Mesothelial cell of epicardium (in vitro differentiated cells): ENCODE measurements at regions not wholly inside any gene's neighbourhood (a gene's known extent, or its start where the extent isn't known, plus 50 kb on each side); places are given as distances from the start of the nearest gene placed in this dataset.
A peak's percentile ranks its signal among the peaks of the same experiment; 100 is the strongest.
"Not testable (repeated sequence)": the region's sequence is repeated elsewhere in the genome, so short reads cannot be mapped to it uniquely, and the experiment has no call there.

ENCODE experiments used
- DNase-seq, 2 experiments: peaks; one replicate each; pipeline ENCODE4 v3.0.0; 2021; ENCODE audit warnings: low spot score in 2 of 2; ENCODE audit not compliant: unreplicated experiment in 2 of 2
- H3K27ac Mint-ChIP-seq: 2 replicates; pipeline ENCODE4 v1.8.0; 2021; ENCODE audit warnings: mixed read lengths
- H3K27me3 Mint-ChIP-seq: 2 replicates; pipeline ENCODE4 v1.8.0; 2021; ENCODE audit warnings: low read depth, mixed read lengths
- H3K36me3 Mint-ChIP-seq: 2 replicates; pipeline ENCODE4 v1.8.0; 2021; ENCODE audit warnings: mixed read lengths
- H3K4me1 Mint-ChIP-seq: 2 replicates; pipeline ENCODE4 v1.8.0; 2021; ENCODE audit warnings: mixed read lengths
- H3K4me3 Mint-ChIP-seq: 2 replicates; pipeline ENCODE4 v1.8.0; 2021; ENCODE audit warnings: mild to moderate bottlenecking, moderate library complexity, mixed read lengths
- H3K9me3 Mint-ChIP-seq: 2 replicates; pipeline ENCODE4 v1.8.0; 2021; ENCODE audit warnings: mixed read lengths
- TF ChIP-seq, protein P1 (sequence below): fragments of 200-600 bp; sonication (generic); IDR thresholded peaks from one replicate; pipeline ENCODE4 v1.5.0; 2021; ENCODE audit warnings: antibody characterized with exemption; ENCODE audit not compliant: unreplicated experiment

- TF ChIP-seq, protein P1, sequence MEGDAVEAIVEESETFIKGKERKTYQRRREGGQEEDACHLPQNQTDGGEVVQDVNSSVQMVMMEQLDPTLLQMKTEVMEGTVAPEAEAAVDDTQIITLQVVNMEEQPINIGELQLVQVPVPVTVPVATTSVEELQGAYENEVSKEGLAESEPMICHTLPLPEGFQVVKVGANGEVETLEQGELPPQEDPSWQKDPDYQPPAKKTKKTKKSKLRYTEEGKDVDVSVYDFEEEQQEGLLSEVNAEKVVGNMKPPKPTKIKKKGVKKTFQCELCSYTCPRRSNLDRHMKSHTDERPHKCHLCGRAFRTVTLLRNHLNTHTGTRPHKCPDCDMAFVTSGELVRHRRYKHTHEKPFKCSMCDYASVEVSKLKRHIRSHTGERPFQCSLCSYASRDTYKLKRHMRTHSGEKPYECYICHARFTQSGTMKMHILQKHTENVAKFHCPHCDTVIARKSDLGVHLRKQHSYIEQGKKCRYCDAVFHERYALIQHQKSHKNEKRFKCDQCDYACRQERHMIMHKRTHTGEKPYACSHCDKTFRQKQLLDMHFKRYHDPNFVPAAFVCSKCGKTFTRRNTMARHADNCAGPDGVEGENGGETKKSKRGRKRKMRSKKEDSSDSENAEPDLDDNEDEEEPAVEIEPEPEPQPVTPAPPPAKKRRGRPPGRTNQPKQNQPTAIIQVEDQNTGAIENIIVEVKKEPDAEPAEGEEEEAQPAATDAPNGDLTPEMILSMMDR = no peak
- Mint-ChIP-seq H3K27ac (no peak overlapping the region), H3K4me1 (peaks cover 2% of the 10 kb centered on the region), H3K9me3 (peaks cover 5% of the 10 kb centered on the region), H3K4me3 (no peak overlapping the region), H3K36me3 (no peaks in the 10 kb centered on the region), H3K27me3 (peaks cover 10% of the 10 kb centered on the region)
- no peak for DNase-seq
These were observed 191.0 kb upstream of the MMS22L start for GRCh38 chr6:97473979-97474378.

GRCh38 chr6:97497713-97498331 lies 214.8 kb upstream of the MMS22L start:
- H3K36me3 Mint-ChIP-seq = no peaks in the 10 kb centered on the region
- no peak overlapping the region for H3K27ac Mint-ChIP-seq
- TF ChIP-seq, protein P1 = peak; percentile 85
- no peaks in the 10 kb centered on the region for H3K9me3 Mint-ChIP-seq
- H3K4me1 Mint-ChIP-seq = no peaks in the 10 kb centered on the region
- no peak overlapping the region for H3K4me3 Mint-ChIP-seq
- DNase-seq = peak; percentile 34 to 71
- H3K27me3 Mint-ChIP-seq = peaks cover 15% of the 10 kb centered on the region

- Mint-ChIP-seq H3K27me3 (peaks cover 16% of the 10 kb centered on the region), H3K9me3 (no peaks in the 10 kb centered on the region), H3K27ac (no peak overlapping the region), H3K36me3 (no peaks in the 10 kb centered on the region), H3K4me1 (no peaks in the 10 kb centered on the region), H3K4me3 (no peak overlapping the region)
- TF ChIP-seq, protein P1 = no peak
- DNase-seq = no peak
These were observed 218.8 kb upstream of the MMS22L start for GRCh38 chr6:97501853-97502252.

DNA sequence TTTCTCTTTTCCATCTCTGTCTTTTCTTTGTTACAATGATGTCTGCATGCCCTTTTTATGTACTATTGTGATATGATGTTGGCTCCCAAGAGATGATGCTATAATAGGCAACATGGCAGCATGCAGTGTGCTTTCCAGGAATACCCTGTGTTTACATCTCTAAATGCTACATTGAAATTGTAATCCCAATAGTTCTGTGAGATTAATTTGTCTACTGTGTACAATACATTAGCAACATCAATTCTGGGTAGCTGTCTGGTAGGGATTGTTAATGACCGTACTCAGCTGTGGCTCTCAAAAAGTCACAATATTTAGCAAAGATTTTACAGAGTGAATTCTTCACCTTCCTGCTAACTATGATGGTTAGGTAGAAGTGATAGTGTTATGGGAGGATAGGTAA lies 225.6 kb upstream of the MMS22L start:
- H3K27ac Mint-ChIP-seq = no peak overlapping the region
- no peaks in the 10 kb centered on the region for H3K36me3 Mint-ChIP-seq
- H3K9me3 Mint-ChIP-seq = no peaks in the 10 kb centered on the region
- no peaks in the 10 kb centered on the region for H3K4me1 Mint-ChIP-seq
- no peak overlapping the region for H3K4me3 Mint-ChIP-seq
- TF ChIP-seq, protein P1 = no peak
- no peak for DNase-seq
- H3K27me3 Mint-ChIP-seq = no peaks in the 10 kb centered on the region

- H3K4me1 Mint-ChIP-seq, H3K27ac Mint-ChIP-seq, H3K9me3 Mint-ChIP-seq, H3K36me3 Mint-ChIP-seq, H3K27me3 Mint-ChIP-seq, DNase-seq, H3K4me3 Mint-ChIP-seq: not testable (repeated sequence)
These were observed 230.2 kb upstream of the MMS22L start for GRCh38 chr6:97513260-97513659.

DNA sequence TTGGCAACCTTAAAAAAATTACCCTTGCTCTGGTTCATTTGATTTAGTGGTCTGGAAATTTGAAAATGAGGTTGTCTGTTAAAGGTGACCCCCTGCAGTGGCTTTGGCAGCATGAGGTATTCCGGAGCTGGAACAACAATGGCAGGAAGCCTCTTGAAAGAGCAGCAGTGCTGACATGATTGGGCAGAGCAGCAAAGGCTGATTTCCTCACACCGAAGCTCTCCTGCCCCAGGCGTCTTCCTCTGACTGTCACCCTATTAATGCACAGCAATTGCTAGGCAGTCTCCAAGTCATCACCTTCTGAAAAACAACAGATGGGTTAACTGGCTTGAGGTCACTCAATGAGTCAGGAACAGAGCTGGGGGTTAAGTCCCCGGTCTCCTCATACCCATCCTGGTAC lies 241.8 kb upstream of the MMS22L start:
- H3K4me3 Mint-ChIP-seq = no peak overlapping the region
- no peak for DNase-seq

More for the DNA sequence above, 241.8 kb upstream of the MMS22L start:
- Mint-ChIP-seq H3K9me3 (peaks cover 3% of the 10 kb centered on the region), H3K27me3 (peaks cover 3% of the 10 kb centered on the region), H3K36me3 (no peaks in the 10 kb centered on the region), H3K27ac (no peak overlapping the region), H3K4me1 (no peaks in the 10 kb centered on the region)
- TF ChIP-seq, protein P1 = no peak
